ENCODE measurements at regions not wholly inside any gene's neighbourhood (a gene's known extent, or its start where the extent isn't known, plus 50 kb on each side); places are given as distances from the start of the nearest gene placed in this dataset.

DNA sequence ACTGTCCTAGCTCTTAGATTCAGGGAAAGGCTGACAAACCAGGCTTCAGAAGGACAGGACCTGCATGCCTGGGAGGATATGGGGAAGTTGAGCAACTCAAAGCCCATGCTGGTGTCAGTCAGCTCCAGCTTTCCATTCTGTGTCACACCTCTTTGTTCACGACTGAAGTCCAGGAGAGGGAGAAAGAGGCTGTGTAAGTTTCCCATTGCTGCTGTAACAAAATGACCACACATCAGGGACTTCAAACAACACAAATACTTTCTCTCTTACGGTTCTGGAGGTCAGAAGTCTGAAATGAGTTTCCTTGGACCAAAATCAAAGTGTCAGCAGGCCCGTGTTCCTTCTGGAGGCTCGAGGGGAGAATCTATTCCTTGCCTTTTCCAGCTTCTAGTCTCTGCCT is 50.6 kb upstream of the STX18 start:
- TF ChIP-seq, protein P1, sequence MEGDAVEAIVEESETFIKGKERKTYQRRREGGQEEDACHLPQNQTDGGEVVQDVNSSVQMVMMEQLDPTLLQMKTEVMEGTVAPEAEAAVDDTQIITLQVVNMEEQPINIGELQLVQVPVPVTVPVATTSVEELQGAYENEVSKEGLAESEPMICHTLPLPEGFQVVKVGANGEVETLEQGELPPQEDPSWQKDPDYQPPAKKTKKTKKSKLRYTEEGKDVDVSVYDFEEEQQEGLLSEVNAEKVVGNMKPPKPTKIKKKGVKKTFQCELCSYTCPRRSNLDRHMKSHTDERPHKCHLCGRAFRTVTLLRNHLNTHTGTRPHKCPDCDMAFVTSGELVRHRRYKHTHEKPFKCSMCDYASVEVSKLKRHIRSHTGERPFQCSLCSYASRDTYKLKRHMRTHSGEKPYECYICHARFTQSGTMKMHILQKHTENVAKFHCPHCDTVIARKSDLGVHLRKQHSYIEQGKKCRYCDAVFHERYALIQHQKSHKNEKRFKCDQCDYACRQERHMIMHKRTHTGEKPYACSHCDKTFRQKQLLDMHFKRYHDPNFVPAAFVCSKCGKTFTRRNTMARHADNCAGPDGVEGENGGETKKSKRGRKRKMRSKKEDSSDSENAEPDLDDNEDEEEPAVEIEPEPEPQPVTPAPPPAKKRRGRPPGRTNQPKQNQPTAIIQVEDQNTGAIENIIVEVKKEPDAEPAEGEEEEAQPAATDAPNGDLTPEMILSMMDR (IDR thresholded peaks at IDR 0.05; ENCODE audit: low read depth, low read length) = no peak

More for the DNA sequence above, 50.6 kb upstream of the STX18 start:
- no peak overlapping the region for H3K4me3 ChIP-seq (ENCODE audit: low read depth, low read length)
- DNase-seq (ENCODE audit: low read depth, low spot score) = no peak
- in situ Hi-C loops (cut with HindIII; ENCODE audit: low sequenced_read_pairs) = no loop called here

Data from astrocyte of the spinal cord (primary cell).